Psoas muscle (tissue), 7 donors: ENCODE measurements at regions not wholly inside any gene's neighbourhood (a gene's known extent, or its start where the extent isn't known, plus 50 kb on each side); places are given as distances from the start of the nearest gene placed in this dataset.

Experiments
- ATAC-seq, 4 donors: fragments of 200-7000 bp; cut with Tn5 transposase; one replicate each; pipeline ENCODE4 v1.9.1; 2020; ENCODE audit warnings: moderate library complexity in 3 of 4, mild to moderate bottlenecking in 2 of 4
- DNase-seq, 2 donors: peaks; one replicate each; pipeline ENCODE4 v3.0.0-alpha.2; 2020
- H3K27ac ChIP-seq: fragments of 200-600 bp; one replicate; pipeline ENCODE4 v1.8.0; 2022
- H3K27me3 ChIP-seq, 3 donors: fragments of 200-600 bp in 1 of 3; one replicate each; pipeline versions ENCODE4 v1.6.1 to v1.8.0; 2013 to 2022; ENCODE audit warnings: low read length in 2 of 3, mild to moderate bottlenecking in 2 of 3, moderate library complexity in 1 of 3; ENCODE audit not compliant: insufficient read depth in 3 of 3
- H3K36me3 ChIP-seq, 2 donors: fragments of 200-600 bp in 1 of 2; one replicate each; pipeline versions ENCODE4 v1.6.1 to v1.8.0; 2013 to 2022; ENCODE audit warnings: low read depth in 1 of 2, mild to moderate bottlenecking in 1 of 2, moderate library complexity in 1 of 2; ENCODE audit not compliant: insufficient read depth in 1 of 2
- H3K4me1 ChIP-seq: fragments of 200-600 bp; one replicate; pipeline ENCODE4 v1.8.0; 2022
- H3K4me3 ChIP-seq: fragments of 200-600 bp; one replicate; pipeline ENCODE4 v1.8.0; 2022; ENCODE audit warnings: mild to moderate bottlenecking
- H3K9me3 ChIP-seq: fragments of 200-600 bp; one replicate; pipeline ENCODE4 v1.8.0; 2022
- WGBS, 3 donors: extraction: QIAGEN DNeasy Blood & Tissue Kit; methylation state at CpG; one replicate each; pipeline versions ENCODE4 v1.1.6 to v1.1.7; 2013; 5-methylcytosine and 5-hydroxymethylcytosine counted together
- intact Hi-C, 2 donors: fragments of 100-400 bp; cut with DNase I; formaldehyde crosslinking; loops; one replicate each; pipeline versions ENCODE4 v1.11.0 to v1.14.2; 2022
- TF ChIP-seq, protein P1 (sequence below): fragments of 200-600 bp; IDR thresholded peaks from one replicate; pipeline ENCODE4 v1.8.0; 2022; ENCODE audit warnings: antibody characterized with exemption
- donor health status: healthy with polysubstance abuse.
- donor health status: DM: no; HTN: no; CAD: no; lungs with moderate emphysema.
- donor health status: Bipolar disorder and iron deficiency.
- donor health status: healthy.
- donor health status: DM: yes; HTN: yes; CAD: no.
- donor health status: DM: no; HTN: no; CAD: no.
- donor health status: DM: yes; HTN: yes; CAD: no.

DNA sequence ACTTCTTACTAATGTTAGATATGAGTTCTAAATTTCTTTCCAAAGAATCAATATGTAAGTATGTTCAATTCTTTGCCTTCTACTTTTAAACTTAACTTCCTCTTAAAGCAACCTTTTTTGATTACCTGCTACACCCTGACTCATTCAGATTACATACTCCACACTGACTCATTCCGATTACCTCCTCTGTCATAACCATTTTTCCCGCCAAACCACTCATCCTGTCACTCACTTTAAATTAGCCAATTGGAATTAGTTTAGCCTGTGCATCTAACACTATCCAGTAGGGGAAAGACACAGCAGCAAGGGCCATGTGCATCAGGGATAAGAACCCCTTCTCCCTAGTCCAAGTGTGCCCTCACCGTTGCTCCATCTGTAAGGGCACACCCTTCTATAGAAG lies 815.5 kb downstream of the BRINP3 start:
- WGBS, 3 donors = 85 to 91% (median 89%) methylated on average over 3 of the region's 3 CpGs
- Histone ChIP-seq H3K4me3 (no peak overlapping the region), H3K4me1 (no peaks in the 10 kb centered on the region), H3K27ac (no peak overlapping the region), H3K9me3 (no peaks in the 10 kb centered on the region), H3K36me3 (no peaks in the 10 kb centered on the region), H3K27me3 (no peaks in the 10 kb centered on the region)
- intact Hi-C loops = no loop called here
- TF ChIP-seq, protein P1, sequence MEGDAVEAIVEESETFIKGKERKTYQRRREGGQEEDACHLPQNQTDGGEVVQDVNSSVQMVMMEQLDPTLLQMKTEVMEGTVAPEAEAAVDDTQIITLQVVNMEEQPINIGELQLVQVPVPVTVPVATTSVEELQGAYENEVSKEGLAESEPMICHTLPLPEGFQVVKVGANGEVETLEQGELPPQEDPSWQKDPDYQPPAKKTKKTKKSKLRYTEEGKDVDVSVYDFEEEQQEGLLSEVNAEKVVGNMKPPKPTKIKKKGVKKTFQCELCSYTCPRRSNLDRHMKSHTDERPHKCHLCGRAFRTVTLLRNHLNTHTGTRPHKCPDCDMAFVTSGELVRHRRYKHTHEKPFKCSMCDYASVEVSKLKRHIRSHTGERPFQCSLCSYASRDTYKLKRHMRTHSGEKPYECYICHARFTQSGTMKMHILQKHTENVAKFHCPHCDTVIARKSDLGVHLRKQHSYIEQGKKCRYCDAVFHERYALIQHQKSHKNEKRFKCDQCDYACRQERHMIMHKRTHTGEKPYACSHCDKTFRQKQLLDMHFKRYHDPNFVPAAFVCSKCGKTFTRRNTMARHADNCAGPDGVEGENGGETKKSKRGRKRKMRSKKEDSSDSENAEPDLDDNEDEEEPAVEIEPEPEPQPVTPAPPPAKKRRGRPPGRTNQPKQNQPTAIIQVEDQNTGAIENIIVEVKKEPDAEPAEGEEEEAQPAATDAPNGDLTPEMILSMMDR = no peak
- ATAC-seq (no peak), DNase-seq (no peak)

DNA sequence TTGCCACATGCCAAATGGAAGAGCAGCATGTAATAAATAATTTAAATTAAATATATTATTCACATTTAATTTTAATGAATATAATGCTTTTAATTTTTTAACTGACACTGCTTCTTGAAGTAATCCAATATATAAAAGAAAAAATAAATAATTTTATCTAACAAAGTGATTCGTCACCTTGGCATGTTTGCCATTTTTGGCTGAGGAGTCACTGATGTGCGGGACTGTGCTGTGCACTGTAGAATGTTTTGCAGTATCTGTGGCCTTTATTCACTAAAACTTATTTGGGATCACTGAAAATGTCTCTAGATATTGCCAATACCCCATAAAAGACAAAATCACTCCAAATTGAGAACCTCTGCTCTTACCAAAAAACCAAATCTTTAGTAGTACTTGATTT lies 807.8 kb downstream of the BRINP3 start:
- intact Hi-C loops = no loop called here
- no peak for ATAC-seq
- H3K9me3 ChIP-seq = no peaks in the 10 kb centered on the region

DNA sequence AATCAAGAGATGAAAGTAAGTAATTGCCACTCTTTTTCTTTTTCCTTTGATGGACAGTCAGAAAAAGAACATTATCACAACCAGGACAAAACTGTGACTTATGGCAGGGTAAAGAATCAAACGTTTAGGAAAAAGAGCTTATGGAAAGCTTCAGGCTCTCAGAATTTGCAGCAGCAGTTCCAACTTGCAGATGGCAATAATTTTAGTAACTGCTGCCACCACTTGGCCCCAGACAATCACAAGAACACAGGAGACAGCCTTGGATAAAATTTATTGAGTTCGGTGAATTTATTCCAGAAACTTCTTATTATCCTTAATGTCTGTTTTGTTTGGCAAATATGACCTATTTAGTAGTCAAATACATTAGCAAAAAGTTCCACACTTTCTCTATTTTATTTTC lies 804.4 kb downstream of the BRINP3 start:
- intact Hi-C loops = no loop called here

More for the DNA sequence above, 807.8 kb downstream of the BRINP3 start:
- Histone ChIP-seq H3K36me3 (no peaks in the 10 kb centered on the region), H3K4me1 (no peaks in the 10 kb centered on the region), H3K27ac (no peak overlapping the region), H3K4me3 (no peak overlapping the region), H3K27me3 (no peaks in the 10 kb centered on the region)
- TF ChIP-seq, protein P1 = no peak
- DNase-seq = no peak
- WGBS, 3 donors = 91 to 96% (median 92%) methylated on average over 2 of the region's 2 CpGs

DNA sequence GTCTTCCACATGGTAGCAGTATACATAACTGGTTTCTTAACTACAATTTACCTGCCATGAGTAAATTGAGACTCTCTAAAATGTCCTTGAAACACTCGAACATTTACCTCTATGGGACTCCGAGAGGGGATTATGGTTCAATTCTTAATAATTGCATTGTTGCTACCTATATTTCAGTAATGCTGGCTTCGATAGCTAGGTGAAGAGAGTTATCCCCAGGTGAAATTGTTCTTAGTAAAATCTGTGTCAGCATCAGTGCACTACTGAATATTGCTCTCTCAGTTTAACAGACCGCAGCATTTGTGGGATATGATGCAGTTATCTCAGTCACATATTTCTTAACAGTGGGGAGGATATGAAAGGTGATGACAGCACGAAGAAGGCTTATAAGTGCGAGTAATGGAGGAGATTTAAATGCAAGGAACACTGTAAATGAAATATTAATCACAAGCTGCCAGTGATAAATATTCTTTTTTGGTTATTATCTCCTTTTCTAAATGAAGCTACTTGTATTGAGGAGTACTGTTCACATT lies 801.9 kb downstream of the BRINP3 start:
- Histone ChIP-seq H3K4me1 (no peaks in the 10 kb centered on the region), H3K27ac (no peak overlapping the region), H3K4me3 (no peak overlapping the region), H3K27me3 (no peaks in the 10 kb centered on the region), H3K36me3 (no peaks in the 10 kb centered on the region), H3K9me3 (no peaks in the 10 kb centered on the region)
- ATAC-seq = no peak
- intact Hi-C loops = no loop called here
- DNase-seq = no peak
- 78 to 85% (median 83%) methylated on average over 6 of the region's 6 CpGs for WGBS, 3 donors
- TF ChIP-seq, protein P1 = no peak

More for the DNA sequence above, 804.4 kb downstream of the BRINP3 start:
- Histone ChIP-seq H3K9me3 (no peaks in the 10 kb centered on the region), H3K4me3 (no peak overlapping the region), H3K4me1 (no peaks in the 10 kb centered on the region), H3K27me3 (no peaks in the 10 kb centered on the region), H3K36me3 (no peaks in the 10 kb centered on the region), H3K27ac (no peak overlapping the region)
- 28 to 40% (median 29%) methylated on average over 2 of the region's 2 CpGs for WGBS, 3 donors
- TF ChIP-seq, protein P1 = no peak
- ATAC-seq (no peak), DNase-seq (no peak)

DNA sequence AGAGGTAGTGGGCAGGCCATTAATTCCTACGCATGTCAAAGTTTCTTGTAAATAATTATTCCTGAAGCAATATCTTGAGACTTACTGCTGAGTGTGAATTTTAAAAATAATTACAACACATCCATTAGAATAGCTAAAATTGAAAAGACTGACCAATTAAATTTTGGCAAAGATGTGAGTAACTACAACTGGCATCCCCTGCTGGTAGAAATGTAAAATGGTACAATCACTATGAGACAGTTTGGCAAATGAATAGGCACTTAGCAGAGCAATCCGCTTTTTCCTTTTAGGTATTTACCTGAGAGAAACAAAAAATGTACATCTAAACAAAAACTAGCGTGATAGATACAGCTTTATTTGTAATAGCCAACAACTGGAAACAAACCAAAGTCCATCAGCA lies 798.9 kb downstream of the BRINP3 start:
- TF ChIP-seq, protein P1 = no peak
- Histone ChIP-seq H3K4me1 (no peaks in the 10 kb centered on the region), H3K9me3 (no peaks in the 10 kb centered on the region), H3K36me3 (no peaks in the 10 kb centered on the region), H3K27me3 (no peaks in the 10 kb centered on the region), H3K27ac (no peak overlapping the region), H3K4me3 (no peak overlapping the region)
- ATAC-seq (no peak), DNase-seq (no peak)
- intact Hi-C loops = no loop called here
- 94 to 99% (median 95%) methylated on average over 3 of the region's 3 CpGs for WGBS, 3 donors
